ENCODE measurements at regions not wholly inside any gene's neighbourhood (a gene's known extent, or its start where the extent isn't known, plus 50 kb on each side); places are given as distances from the start of the nearest gene placed in this dataset.

GRCh38 chr6:76342611-76343160, 270.2 kb upstream of the IMPG1 start:
- no peak for DNase-seq

GRCh38 chr6:76330031-76330430, 257.6 kb upstream of the IMPG1 start:
- DNase-seq, result no peak

- no peak for DNase-seq
Measured at GRCh38 chr6:76326871-76327270, 254.4 kb upstream of the IMPG1 start.

Data from left hindlimb (tissue), 1 donor.